ENCODE measurements at regions not wholly inside any gene's neighbourhood (a gene's known extent, or its start where the extent isn't known, plus 50 kb on each side); places are given as distances from the start of the nearest gene placed in this dataset.

GRCh38 chr7:46939558-46939957, 642.4 kb downstream of the TNS3 start:
- no peak overlapping the region for H4K91ac ChIP-seq (replicated peaks; ENCODE audit: insufficient read length, low read length)
- FAIRE-seq = no peak
- H3K4me2 ChIP-seq (ENCODE audit: insufficient read depth in 1 of 2, low read depth in 2 of 2, low read length in 2 of 2) = no peak overlapping the region
- DNase-seq (ENCODE audit: low read depth in 1 of 2, low spot score in 2 of 2) = no peak
- no peaks in the 10 kb centered on the region for H3K23me2 ChIP-seq (ENCODE audit: low read depth, low read length)
- H3K79me2 ChIP-seq (ENCODE audit: control insufficient read depth in 1 of 2, insufficient read depth in 2 of 2, low read length in 2 of 2) = no peaks in the 10 kb centered on the region
- H3K18ac ChIP-seq (ENCODE audit: extremely low read depth, low read length) = no peak overlapping the region
- no peak overlapping the region for H4K8ac ChIP-seq (ENCODE audit: extremely low read depth, insufficient read depth, low read length)
- no peaks in the 10 kb centered on the region for H4K20me1 ChIP-seq (replicated peaks in 1 of 2; ENCODE audit: control insufficient read depth in 1 of 2, insufficient read depth in 2 of 2, low read length in 2 of 2)
- no peak overlapping the region for H2BK15ac ChIP-seq (ENCODE audit: low read length)
- CTCF ChIA-PET (ENCODE audit: partially characterized antibody) = interaction anchor here (0.9 to 1.2 kb wide), 2 partner anchors 10 to 80 kb away, joined by 3 read pairs; no protein-coding TSS in a partner anchor
- H4K5ac ChIP-seq (ENCODE audit: insufficient read length, low read depth, low read length) = no peak overlapping the region
- 84% methylated on average over 8 of the region's 8 CpGs; no CpG with 5 or more reads in 1 of the 2 experiments for WGBS, 2 experiments (ENCODE audit: extremely low coverage in 1 of 2, insufficient coverage in 1 of 2, insufficient read length in 1 of 2, insufficient replicate concordance in 2 of 2, low coverage in 1 of 2, low lambda C conversion rate in 2 of 2, missing lambda C conversion rate in 1 of 2)
- no peak overlapping the region for H3K27ac ChIP-seq (ENCODE audit: low read depth, low read length)
- H2BK12ac ChIP-seq (ENCODE audit: low read depth, low read length) = no peak overlapping the region
- no peaks in the 10 kb centered on the region for H3K79me1 ChIP-seq (ENCODE audit: low read depth, low read length)
- H3K36me3 ChIP-seq (ENCODE audit: control insufficient read depth in 2 of 4, insufficient read depth in 4 of 4, low read length in 3 of 4) = no peaks in the 10 kb centered on the region
- H3K9ac ChIP-seq (replicated peaks in 1 of 4; ENCODE audit: extremely low read depth in 1 of 4, low read depth in 3 of 4, low read length in 3 of 4) = no peak overlapping the region
- H3K4ac ChIP-seq (replicated peaks; ENCODE audit: insufficient read length, low read depth, low read length) = no peak overlapping the region
- H3K23ac ChIP-seq (ENCODE audit: insufficient read length) = no peak overlapping the region
- no peak overlapping the region for H2BK5ac ChIP-seq (ENCODE audit: low read depth, low read length)
- H2BK20ac ChIP-seq (ENCODE audit: low read length) = no peak overlapping the region
- no peaks in the 10 kb centered on the region for H3K4me1 ChIP-seq (replicated peaks in 1 of 4; ENCODE audit: control insufficient read depth in 3 of 4, insufficient read depth in 4 of 4, low read length in 3 of 4)
- no peak overlapping the region for H3K56ac ChIP-seq (replicated peaks; ENCODE audit: insufficient read length, low read depth, low read length)
- H2AFZ ChIP-seq (ENCODE audit: low read length) = no peak overlapping the region
- H2BK120ac ChIP-seq (replicated peaks; ENCODE audit: low read depth, low read length) = no peak overlapping the region
- H2AK5ac ChIP-seq (ENCODE audit: low read depth, low read length) = no peak overlapping the region
- no peak overlapping the region for H3K14ac ChIP-seq (ENCODE audit: insufficient read length)
- POLR2A ChIA-PET (ENCODE audit: partially characterized antibody) = no interaction called here
- H3K27me3 ChIP-seq (replicated peaks in 1 of 4; ENCODE audit: control insufficient read depth in 3 of 4, extremely low read depth in 1 of 4, insufficient read depth in 3 of 4, low read length in 3 of 4) = peaks cover 0 to 1% (median 0%) of the 10 kb centered on the region in 4 experiments; a peak in 1 of 7 replicates
- no peak overlapping the region for H3K4me3 ChIP-seq (ENCODE audit: extremely low read depth in 1 of 4, insufficient read depth in 2 of 4, low read depth in 3 of 4, low read length in 4 of 4)
- H3K9me3 ChIP-seq (ENCODE audit: insufficient read depth in 2 of 2, low read depth in 1 of 2, low read length in 1 of 2) = no peaks in the 10 kb centered on the region
- no peak for TF ChIP-seq CTBP2 (IDR thresholded peaks at IDR 0.05; ENCODE audit: borderline replicate concordance, insufficient read depth, insufficient read length, low read length)
- no peak for TF ChIP-seq POLR2AphosphoS5 (IDR thresholded peaks at IDR 0.05; ENCODE audit: low read depth, low read length)
- no peak for TF ChIP-seq E2F6 (IDR thresholded peaks at IDR 0.05)
- no peak for TF ChIP-seq SAP30 (IDR thresholded peaks at IDR 0.05; ENCODE audit: insufficient read depth, insufficient replicate concordance, low read length)
- TF ChIP-seq BRCA1 (IDR thresholded peaks at IDR 0.05; ENCODE audit: low read depth, low read length) = no peak
- TF ChIP-seq ATF2 (IDR thresholded peaks at IDR 0.05; ENCODE audit: low read length) = no peak
- TF ChIP-seq TAF7 (optimal IDR thresholded peaks at IDR 0.05; ENCODE audit: borderline replicate concordance, low read depth, low read length) = no peak
- no peak for TF ChIP-seq YY1 (IDR thresholded peaks at IDR 0.05; ENCODE audit: low read depth, low read length)
- no peak for TF ChIP-seq RAD21 (IDR thresholded peaks at IDR 0.05 in 1 of 2, conservative IDR thresholded peaks at IDR 0.05 in 1 of 2; ENCODE audit: low read depth in 2 of 2, low read length in 2 of 2)
- no peak for TF ChIP-seq ATF3 (IDR thresholded peaks at IDR 0.05; ENCODE audit: insufficient read depth, low read depth, low read length)
- no peak for TF ChIP-seq GTF2F1 (IDR thresholded peaks at IDR 0.05; ENCODE audit: borderline replicate concordance, low read depth, low read length)

Measured in H1 (cell line).